Left cardiac atrium (tissue), 4 donors: ENCODE measurements at regions not wholly inside any gene's neighbourhood (a gene's known extent, or its start where the extent isn't known, plus 50 kb on each side); places are given as distances from the start of the nearest gene placed in this dataset.
A peak's percentile ranks its signal among the peaks of the same experiment; 100 is the strongest.

ENCODE experiments used
- ATAC-seq, 2 donors: fragments of 200-7000 bp; cut with Tn5 transposase; one replicate each; pipeline ENCODE4 v1.9.1; 2020; ENCODE audit warnings: mild to moderate bottlenecking in 2 of 2, moderate library complexity in 2 of 2
- DNase-seq: peaks from one replicate; pipeline ENCODE4 v3.0.0-alpha.2; 2020
- intact Hi-C, 2 donors: fragments of 100-400 bp; cut with DNase I; formaldehyde crosslinking; loops; one replicate each; pipeline versions ENCODE4 v1.14.1 to v1.15.1; 2022 to 2023
- donor health status: DM: no; HTN: yes; CAD: no.
- donor health status: DM: no; HTN: yes; CAD: no; lungs with severe emphysema.
- donor health status: DM: yes; HTN: yes; CAD: no.
- donor health status: Dilated cardiomyopathy.

DNA sequence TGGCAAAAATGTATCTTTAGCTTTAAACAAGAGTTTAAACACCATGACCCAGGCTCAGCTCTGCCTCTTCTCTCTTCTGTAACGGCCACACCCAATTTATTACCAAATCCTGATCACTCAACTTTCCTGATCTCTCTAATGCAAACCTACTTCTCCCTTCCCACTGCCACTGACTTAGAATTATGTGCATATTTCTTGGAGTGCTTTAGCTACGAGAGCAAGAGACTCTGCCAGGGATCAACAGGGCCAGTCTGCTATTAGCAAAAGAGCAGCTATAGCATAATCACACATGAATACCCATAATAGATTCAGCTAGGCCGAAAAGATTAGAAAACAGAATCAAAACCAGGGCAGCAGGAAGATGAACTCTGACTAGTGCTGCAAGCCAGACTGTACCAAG lies 215.5 kb downstream of the MRPL39 start:
- intact Hi-C loops: no loop called here
- ATAC-seq (no peak), DNase-seq (no peak)

DNA sequence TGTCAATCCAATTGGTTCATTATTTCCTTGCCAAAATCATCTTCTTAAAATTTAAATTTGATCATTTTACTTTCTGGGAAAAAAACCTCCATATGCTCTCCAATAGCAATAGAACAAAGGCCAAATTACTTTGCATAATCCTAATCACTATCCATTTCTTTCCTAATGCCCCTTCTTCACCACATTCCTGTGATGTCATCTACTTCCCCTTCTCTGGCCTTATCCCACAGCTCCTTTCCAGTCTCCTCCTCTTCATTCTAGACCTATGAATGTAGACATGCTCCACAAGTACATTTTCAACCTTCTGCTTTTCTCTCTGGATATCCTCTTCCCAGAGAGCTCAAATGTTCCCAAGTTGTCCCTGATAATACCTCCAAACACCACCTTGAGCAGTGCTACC lies 216.6 kb downstream of the MRPL39 start:
- DNase-seq: no peak
- intact Hi-C loops: no loop called here
- no peak for ATAC-seq

DNA sequence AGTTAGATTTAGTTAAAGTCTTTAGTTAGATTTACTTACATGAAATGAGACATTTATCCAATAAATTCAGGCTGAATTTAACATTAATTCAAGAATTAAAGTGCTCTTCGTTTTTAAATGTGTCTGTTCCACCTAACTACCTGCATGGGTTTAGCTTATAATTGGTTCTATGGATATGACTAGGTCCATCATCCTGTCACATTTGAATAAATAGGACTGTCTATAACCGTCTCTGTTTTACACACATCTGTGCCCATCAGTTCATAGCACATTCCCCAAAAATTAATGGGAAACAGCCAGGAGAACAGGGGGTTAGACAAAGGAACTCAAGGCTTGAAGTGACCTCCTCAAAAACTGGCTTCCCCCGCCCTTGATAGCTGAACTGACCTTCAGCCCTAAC lies 219.6 kb downstream of the MRPL39 start:
- intact Hi-C loops: loop anchor here in 1 of 2 donors (5.0 kb wide), 1 partner anchor 490 kb away; no protein-coding TSS in a partner anchor
- no peak for ATAC-seq
- DNase-seq: no peak

DNA sequence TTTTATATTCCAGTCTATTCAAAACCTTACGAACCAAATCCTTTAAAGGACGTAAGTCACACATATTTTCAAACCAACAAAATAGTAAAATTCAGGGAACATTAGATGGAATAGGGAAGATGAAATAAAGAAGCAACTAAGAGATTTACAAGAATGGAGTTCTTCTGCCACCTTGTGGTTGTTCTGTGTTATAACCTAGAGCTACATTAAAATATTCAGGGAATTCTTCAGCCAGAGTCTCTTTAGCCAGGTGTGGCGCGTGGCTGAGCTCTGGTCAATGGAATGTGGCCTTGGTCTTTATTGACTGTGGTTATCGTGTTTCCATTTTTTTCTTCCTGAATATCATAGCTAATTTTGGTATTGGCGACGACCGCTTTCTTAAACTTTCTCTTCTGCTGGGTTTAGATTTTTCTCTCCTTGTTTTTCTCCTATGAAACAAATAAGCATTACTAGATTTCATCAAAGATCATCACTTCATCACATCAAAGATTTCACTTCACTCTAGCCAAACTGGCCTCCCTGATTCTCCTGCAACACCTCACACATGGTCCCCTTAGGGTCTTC lies 221.3 kb downstream of the MRPL39 start:
- peak; percentile 15 to 48 for ATAC-seq
- intact Hi-C loops: loop anchor here in 1 of 2 donors (5.0 kb wide), 1 partner anchor 489 kb away; no protein-coding TSS in a partner anchor
- DNase-seq: no peak

DNA sequence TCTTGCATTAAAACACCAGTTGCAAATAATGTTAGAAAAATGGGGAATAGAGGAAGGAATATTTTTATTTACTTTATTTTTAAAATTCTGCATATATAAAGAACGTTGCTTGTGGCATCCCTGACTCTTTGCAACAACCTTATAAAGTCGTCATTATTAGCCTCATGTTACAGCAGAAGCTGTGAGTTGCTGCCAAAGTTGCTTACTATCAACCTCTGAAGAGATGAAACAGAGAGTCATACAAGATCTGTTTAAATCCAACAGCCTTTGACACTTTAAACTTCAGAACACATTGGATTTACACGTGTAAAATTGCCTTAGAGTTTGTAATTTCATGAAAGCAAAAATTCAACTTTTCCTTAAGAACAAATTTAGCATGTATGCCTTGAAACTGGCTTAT lies 221.9 kb downstream of the MRPL39 start:
- ATAC-seq (no peak), DNase-seq (no peak)
- intact Hi-C loops: loop anchor here in 1 of 2 donors (5.0 kb wide), 1 partner anchor 488 kb away; no protein-coding TSS in a partner anchor

DNA sequence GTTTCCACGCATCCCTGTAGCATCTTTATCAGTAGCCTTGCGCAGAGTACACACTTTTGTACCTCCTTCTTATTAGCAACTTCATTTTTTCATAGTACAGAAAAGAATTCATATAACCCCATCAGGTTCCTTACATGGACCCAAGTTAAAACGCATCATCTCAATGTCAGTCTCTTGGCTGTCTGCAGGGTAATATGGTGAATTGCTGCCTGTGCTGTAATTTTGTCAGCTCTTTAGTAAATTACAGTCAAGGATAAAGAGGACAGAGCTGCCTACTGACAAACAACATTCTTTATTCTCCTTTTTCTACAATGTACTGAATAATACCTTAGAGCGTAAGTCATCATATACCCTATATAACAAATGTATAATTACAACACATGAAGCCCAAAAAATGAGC lies 222.5 kb downstream of the MRPL39 start:
- intact Hi-C loops: loop anchor here in 1 of 2 donors (5.0 kb wide), 1 partner anchor 487 kb away; no protein-coding TSS in a partner anchor
- DNase-seq (no peak), ATAC-seq (no peak)

DNA sequence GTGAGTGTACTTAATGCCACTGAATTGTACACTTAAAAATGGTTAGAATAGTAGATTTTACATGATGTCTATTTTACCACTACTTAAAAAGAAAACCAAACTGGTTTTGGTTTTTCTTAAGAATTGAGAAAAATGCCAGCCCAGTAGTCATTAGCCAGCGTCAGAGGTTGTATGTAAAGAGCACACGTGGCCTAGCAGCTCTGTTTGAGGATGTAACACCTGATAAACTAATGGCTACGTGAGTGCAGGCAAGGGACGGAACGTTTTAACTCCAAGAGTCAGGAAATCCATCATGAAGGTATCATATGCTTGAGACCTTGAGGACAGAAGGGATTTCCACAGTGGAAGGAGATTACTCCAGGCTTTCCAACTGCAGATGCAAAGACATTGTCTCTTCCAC lies 223.7 kb downstream of the MRPL39 start:
- DNase-seq: no peak
- intact Hi-C loops: no loop called here

DNA sequence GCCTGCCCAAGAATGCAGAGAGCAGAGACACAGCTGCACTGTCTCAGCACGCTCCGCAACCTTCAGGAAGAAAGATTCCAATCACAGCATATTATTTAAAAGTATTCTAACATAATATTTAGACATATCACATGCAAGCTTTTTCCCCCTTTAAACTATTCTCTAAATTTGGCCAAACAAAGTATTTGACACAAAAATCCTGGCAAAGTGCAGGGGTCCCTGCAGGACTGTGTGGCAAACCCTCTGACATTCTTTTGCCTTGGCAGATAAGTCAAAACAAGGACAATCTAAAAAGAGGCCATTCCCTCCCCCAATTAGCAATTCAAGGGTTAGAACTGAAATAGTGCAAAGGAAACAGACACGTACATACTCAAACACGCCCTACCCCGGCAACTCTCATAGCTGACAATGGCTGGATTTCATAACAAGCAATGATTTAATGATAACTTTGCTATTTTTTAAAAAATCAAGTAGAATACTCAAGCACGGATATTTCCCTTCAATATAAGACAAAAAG lies 225.3 kb downstream of the MRPL39 start:
- intact Hi-C loops: no loop called here
- no peak for DNase-seq
- no peak for ATAC-seq

More for the DNA sequence above, 223.7 kb downstream of the MRPL39 start:
- no peak for ATAC-seq

DNA sequence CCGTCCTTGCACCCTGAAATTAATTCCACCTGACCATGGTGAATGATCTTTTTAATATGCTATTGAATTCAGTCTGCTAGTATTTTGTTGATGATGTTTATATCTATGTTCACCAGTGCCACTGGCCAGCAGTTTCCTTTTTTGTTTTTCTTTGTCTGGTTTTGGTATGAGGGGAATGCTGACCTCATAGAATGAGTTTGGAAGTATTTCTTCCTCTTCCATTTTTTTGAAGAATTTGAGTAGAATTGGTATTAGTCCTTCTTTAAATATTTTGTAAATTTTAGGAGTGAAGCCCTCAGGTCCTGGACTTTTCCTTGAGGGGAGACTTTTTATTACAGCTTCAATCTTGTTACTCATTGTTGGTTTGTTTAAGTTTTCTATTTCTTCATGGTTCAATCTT lies 231.6 kb downstream of the MRPL39 start:
- ATAC-seq: no peak
- intact Hi-C loops: no loop called here
- DNase-seq: no peak

DNA sequence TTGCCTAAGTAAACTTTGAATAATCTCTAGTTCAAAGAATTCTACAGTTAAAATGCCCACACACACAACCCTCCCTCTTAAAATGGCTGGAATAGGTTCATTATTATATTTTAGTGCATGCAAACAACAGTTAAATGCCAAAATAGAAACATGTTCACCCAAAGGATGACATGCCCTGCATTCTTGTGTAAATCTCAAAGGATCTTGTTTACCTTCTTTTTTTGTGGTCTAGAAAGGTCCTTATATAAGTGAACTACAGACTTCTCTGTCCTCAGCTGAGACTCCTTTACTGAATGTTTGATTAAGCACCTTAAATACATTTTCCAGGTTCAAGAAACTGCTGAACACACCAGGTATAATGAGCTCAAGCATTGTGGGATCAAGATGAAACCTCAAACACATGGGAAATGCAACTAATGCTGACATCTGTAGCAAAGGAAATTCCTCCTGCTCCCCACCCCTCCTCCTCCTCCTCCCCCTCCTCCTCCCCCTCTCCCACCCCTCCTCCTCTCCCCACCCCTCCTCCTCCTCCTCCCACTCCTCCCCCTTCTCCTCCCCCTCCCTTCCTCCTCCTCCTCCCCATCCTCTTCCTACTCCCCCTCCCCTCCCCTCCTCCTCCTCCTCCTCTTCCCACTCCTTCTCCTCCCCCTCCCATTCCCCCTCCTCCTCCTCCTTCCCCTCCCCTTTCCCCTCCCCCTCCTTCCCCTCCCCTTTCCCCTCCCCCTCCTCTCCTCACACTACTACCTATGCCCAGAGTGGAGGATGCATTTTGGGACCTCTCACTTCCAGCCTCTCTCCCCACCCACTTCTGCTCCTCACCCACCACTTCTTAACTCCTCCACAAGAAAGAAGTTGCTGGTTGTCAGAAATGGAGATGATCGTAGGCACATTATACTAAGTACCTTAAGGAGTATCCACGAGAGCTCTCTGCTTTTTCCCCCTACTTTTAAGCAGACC lies 233.9 kb downstream of the MRPL39 start:
- intact Hi-C loops: no loop called here
- ATAC-seq (no peak), DNase-seq (no peak)

DNA sequence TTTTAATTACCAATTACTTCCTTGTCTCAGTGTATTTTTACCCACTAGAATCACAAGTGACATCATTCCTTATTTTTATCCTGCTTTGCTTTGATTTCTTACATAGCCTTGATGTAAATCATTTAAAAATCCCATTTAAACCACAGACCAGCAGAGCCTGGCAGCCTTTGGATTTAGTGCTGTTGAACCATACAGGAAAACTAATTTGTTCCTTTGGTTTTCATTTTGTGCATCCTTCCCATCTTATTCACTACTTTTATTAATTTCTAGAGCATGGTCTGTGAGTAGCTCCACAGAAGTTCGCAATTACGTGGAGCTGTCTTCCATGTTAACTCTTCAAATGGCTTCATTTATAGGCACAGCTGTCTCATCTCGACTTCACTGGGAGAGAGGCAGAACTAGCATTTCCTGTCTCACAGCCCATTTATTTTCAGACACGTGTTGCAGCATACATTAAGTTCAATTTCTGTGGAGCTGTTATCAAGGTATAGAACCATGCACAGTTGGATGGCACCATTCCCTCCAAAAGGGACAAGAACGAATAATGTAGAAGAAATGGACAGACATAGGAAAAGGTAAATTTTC lies 235.3 kb downstream of the MRPL39 start:
- intact Hi-C loops: no loop called here
- no peak for ATAC-seq
- DNase-seq: no peak

DNA sequence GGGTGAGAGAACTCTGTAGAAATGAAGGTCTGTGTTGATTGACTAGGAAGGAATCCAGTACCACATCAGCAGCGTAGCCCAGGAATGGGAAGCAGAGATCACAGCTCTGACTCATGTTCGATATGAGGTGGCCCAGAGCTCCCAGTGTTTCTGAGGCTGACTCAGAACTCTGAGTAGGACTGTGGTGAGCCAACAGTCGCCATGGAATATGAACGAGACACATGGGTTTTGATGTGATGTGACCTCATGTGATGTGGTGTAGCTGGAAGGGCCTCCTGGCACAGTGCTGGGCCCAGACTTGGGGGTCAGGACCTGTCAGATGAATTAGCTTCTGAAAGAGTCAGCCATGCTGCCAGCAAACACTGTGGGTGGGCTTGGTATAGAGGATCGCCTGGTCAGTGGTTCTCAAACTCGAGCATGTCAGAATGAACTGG lies 237.0 kb downstream of the MRPL39 start:
- DNase-seq (no peak), ATAC-seq (peak in 1 of 2 donors; percentile 92)
- intact Hi-C loops: no loop called here

DNA sequence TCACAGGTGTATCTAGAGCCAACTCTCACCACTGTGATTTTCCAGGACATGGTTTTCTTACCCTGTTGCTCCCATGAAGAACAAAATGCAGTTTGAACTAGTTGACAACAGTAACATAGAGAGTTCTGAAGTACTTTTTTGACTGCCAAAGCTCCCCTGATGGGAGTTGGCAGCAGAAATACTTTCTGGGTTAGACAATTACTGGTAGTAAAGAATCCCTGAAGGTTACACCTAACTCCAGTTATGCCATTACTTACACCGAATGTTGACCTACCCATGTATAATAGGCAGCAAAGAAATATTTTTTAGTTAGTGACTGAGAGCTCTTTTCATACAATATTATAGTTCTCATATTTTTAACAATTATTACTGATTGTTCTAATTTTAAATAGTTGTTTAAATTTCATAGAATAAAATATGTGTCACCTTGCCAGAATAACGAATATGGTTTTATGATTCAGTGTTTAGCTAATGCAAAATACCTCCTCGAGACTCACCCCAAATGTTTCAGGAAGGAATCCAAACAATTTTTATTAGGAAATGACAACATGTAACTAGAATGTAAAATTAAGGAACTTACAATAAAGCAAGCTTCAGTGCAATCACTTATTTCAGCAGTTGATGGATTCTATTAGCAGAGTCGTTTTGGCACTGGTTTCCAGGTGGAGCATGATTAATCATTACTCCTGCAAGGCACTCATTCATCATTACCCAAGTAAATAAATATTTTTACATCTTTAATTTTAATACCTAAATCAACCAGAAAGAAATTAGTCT lies 237.6 kb downstream of the MRPL39 start:
- ATAC-seq (no peak), DNase-seq (no peak)
- intact Hi-C loops: no loop called here

DNA sequence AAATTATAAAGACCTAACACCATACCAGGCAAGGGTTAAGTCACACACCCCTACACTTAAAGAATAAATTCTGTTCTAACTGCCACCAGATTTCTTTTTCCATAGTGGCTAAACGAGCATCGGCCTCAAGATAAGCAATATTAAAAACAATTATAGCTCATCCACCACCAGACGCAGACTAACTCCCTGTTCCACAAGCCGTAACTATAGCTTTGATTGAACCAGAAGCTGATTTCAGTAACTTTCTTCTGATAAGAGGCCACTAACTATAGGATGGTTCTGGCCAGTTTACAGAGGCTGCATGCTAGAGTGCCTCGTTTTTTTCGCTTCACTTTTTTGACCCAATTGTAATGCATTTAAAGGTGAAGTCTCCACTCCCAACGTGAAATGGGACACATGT lies 238.8 kb downstream of the MRPL39 start:
- ATAC-seq: no peak
- intact Hi-C loops: no loop called here

DNA sequence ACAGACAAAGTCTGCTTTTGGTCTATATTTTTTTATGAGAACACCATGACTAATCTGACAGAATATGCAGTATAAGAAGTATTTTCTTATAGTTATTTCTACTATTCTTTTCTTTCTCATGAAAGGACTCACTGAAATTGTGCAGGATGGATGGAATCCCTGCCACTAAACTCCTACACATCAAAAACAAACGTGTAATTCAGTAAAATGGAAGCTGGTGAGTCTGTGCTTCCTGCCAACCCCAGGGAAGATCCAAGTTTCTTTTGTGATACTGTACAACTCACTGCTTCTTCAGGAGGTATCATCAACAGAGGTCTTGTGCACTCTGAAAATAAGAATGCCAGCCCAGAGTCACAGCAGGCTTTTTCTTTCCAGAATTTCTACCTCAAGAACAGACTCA lies 241.2 kb downstream of the MRPL39 start:
- DNase-seq (no peak), ATAC-seq (no peak)
- intact Hi-C loops: no loop called here

More for the DNA sequence above, 238.8 kb downstream of the MRPL39 start:
- no peak for DNase-seq

DNA sequence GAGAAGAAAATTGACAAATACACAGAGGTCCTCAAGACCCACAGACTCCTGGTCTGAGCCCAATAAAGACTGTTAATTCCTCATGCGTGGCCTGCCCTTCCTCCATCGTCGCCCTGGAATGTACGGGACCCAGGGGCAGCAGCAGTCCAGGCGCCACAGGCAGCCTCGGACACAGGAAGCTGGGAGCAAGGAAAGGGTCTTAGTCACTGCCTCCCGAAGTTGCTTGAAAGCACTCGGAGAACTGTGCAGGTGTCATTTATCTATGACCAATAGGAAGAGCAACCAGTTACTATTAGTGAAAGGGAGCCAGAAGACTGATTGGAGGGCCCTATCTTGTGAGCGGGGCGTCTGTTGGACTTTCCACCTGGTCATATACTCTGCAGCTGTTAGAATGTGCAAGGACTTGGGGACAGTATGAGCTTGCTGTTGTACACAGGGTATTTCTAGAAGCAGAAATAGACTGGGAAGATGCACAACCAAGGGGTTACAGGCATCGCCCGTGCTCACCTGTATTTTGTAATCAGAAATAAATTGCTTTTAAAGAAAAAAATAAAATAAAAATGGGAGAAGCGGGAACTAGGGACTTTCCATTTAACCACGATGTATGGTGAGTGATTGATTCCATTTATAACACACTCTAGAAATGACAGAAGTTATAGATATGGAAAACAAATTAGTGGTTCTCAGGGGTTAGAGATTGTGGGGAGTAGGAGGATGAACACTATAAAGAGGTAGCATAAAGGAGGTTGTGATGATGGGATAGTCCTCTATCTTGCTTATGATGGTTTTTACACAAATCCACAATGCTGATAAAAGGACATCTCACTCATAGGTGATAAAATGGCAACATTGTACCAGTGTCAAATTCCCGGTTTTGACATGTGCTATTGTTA lies 244.7 kb downstream of the MRPL39 start:
- intact Hi-C loops: no loop called here
- DNase-seq (no peak), ATAC-seq (no peak)

DNA sequence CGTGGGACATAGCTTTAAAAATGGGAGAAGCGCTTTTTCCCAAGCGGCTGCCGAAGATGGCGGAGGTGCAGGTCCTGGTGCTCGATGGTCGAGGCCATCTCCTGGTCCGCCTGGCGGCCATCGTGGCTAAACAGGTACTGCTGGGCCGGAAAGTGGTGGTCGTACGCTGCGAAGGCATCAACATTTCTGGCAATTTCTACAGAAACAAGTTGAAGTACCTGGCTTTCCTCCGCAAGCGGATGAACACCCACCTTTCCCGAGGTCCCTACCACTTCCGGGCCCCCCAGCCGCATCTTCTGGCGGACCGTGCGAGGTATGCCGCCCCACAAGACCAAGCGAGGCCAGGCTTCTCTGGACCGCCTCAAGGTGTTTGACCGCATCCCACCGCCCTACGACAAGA lies 245.5 kb downstream of the MRPL39 start:
- intact Hi-C loops: no loop called here
- no peak for DNase-seq
- ATAC-seq: no peak

DNA sequence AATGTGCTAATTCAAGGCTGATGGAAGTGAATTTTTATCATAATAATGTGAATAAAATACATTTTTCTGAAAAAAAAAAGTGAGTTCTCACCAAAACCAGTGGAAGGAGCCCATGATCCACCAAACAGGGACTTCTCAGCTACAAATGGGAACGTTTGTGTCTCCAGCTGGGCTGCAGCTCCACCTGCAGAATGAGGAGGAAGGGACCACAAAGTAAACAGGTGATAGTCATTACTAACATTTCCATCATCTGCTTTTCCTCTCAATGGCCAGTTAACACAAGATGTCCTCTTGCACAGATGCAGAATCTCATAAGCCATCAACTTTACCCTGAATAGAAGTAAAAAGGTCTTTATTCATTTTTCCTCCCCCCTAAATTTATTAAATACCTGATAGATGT lies 246.2 kb downstream of the MRPL39 start:
- DNase-seq: no peak
- intact Hi-C loops: no loop called here
- ATAC-seq: no peak
